ENCODE measurements at regions not wholly inside any gene's neighbourhood (a gene's known extent, or its start where the extent isn't known, plus 50 kb on each side); places are given as distances from the start of the nearest gene placed in this dataset.

DNA sequence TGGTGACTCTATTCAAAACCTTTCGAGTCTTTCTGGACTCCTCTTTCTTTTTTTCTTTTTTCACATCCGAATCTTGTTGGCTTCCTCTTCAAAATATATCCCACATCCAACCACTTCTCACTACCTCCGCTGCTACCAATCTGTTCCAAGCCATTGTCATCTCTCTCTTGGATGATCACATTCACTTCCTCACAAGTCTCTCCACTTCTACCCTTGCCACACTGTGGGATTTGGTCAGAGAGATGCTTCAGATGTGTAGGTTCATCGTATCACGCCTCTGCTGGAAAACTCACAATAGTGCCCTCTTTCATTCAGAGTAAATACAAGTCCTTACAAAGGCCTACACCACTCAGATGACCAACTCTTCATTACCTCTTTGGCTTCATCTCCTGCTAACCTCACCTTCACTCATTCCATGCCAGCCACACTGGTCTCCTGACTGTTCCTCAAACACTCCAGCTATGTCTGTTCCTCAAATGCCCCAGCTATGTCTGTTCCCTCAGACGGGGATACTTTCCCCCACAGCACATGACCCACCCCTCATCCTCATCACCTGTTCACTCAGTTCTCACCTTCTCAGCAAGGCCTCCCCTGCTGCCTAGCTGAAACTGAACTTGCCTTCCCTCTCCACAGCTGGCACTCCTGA lies 67.2 kb upstream of the PELI1 start:
- TF ChIP-seq, protein P1, sequence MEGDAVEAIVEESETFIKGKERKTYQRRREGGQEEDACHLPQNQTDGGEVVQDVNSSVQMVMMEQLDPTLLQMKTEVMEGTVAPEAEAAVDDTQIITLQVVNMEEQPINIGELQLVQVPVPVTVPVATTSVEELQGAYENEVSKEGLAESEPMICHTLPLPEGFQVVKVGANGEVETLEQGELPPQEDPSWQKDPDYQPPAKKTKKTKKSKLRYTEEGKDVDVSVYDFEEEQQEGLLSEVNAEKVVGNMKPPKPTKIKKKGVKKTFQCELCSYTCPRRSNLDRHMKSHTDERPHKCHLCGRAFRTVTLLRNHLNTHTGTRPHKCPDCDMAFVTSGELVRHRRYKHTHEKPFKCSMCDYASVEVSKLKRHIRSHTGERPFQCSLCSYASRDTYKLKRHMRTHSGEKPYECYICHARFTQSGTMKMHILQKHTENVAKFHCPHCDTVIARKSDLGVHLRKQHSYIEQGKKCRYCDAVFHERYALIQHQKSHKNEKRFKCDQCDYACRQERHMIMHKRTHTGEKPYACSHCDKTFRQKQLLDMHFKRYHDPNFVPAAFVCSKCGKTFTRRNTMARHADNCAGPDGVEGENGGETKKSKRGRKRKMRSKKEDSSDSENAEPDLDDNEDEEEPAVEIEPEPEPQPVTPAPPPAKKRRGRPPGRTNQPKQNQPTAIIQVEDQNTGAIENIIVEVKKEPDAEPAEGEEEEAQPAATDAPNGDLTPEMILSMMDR (IDR thresholded peaks at IDR 0.05), result no peak
- no peak for TF ChIP-seq POLR2A (IDR thresholded peaks at IDR 0.05)
- TF ChIP-seq EP300 (IDR thresholded peaks at IDR 0.05; ENCODE audit: low read depth), result no peak
- no peak for TF ChIP-seq POLR2AphosphoS5 (IDR thresholded peaks at IDR 0.05)
